Glomerular visceral epithelial cell (primary cell): ENCODE measurements at regions not wholly inside any gene's neighbourhood (a gene's known extent, or its start where the extent isn't known, plus 50 kb on each side); places are given as distances from the start of the nearest gene placed in this dataset.

Source experiments
- DNase-seq: peaks from one replicate; pipeline ENCODE4 v3.0.0-alpha.2; 2016; ENCODE audit errors: extremely low spot score

DNA sequence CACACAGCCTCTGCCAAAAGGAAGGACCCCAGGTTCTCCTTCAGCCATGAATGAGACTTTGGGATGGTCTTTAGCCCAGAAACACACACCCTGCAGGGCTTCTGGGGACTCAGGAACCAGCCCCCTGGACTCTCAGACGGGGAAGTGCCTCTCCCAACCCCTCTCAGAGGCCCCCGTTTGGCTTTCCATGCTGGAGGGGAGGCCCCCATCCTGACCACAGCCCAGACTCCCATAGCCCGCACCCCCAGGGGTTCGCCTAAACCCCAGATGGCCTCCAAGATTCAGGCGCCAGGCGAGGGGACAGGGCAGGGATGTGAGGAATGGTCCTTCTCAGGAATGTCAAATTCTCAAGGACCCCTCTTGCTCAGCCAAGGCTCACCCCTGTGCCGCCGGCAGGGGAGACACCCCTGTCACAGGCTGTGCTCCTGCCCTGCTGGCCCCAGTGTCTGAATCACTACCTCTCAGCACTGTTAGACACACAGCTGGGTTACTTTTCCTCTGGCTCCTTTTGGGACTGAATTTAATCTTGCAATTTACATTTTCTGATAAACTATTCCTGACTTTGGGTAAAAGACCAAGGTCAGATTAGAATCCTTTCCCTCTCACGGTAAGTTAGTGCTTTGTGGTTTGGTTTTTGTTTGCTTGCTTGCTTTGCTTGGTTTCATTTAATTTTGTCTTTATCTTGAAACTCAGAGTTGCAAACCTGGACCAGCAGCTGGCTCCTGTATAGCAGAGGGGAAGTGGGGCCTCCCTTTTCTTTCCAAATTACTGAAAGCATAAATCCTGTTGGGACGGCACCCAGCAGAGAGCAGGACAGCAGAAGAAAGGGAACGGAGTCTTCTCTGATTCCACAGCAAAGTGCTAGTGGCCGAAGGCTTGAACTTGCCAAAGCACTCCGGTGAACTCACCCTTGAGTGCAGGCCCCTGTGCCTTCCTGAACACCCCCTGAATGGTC, 198.9 kb upstream of the RAB6C start:
- no peak for DNase-seq

DNA sequence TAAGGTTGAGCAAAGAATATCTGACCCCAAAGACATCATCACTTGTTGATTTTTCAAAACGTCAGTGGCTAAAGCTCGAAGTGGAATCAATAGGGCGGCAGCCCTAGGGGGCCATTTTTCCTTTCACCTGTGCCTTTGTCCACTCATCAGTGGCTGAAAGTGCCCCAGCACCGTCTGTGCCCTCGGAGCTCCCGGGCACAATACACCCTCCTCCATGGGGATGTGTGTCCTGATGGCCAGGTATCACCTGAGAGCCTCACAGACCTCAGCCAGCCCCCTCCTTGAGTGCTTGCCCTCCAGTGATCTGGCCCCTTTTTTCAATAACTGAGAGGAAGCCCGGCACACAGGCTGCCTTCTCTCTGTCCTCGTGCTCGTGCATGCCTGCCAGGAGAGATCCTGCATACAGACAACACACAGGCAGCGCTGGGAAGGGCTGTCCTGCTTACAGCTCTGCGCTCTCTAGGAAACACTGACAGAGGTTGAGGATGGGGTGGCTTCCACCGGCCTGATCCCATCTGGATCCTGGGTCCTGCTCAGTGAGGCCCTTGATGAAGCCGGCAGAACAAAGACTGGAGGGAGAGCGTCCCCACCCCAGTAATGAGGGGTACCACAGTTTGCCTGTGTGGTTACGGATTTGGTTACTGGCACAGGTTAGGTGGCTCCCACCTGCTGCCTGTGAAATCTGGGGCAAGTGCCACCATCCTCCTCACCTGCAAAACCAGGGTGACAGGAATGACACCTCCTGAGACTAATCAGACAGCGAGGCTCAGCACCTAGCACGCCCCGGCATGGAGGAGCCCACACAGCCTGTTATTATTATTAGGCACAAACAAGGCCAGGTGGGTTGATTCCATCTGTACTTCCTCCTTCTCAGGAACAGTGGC, 197.5 kb upstream of the RAB6C start:
- no peak for DNase-seq

- no peak for DNase-seq
These were observed 196.9 kb upstream of the RAB6C start for GRCh38 chr2:129782633-129782990.

GRCh38 chr2:129784486-129784885, 195.0 kb upstream of the RAB6C start:
- DNase-seq = no peak

GRCh38 chr2:129791712-129792111, 187.8 kb upstream of the RAB6C start:
- DNase-seq = no peak

DNA sequence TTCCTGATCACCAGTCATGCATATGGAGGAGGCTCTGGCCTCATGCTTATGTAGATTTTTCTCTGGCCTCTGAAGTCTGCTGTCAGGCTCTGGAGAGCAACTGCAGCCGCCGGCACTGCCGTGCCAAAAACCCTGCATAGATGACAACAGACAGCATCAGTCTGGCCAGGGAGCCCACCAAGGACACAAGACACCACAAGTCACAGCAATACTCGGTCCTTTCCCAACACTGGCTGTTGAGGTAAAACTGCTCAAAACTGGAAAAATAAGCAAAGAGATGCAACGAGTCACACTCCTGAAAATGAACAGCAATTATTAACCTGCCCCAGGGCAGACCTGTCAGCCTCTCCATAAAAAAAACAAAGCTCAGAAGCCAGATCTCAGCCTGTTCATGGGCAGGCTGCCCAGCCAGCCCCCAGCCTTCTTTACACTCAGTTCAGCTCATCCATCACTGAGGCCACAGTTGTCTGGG, 186.0 kb upstream of the RAB6C start:
- DNase-seq = no peak

- DNase-seq = no peak
These were observed 185.3 kb upstream of the RAB6C start for GRCh38 chr2:129794116-129794515.

GRCh38 chr2:129794540-129794939, 184.9 kb upstream of the RAB6C start:
- no peak for DNase-seq

DNA sequence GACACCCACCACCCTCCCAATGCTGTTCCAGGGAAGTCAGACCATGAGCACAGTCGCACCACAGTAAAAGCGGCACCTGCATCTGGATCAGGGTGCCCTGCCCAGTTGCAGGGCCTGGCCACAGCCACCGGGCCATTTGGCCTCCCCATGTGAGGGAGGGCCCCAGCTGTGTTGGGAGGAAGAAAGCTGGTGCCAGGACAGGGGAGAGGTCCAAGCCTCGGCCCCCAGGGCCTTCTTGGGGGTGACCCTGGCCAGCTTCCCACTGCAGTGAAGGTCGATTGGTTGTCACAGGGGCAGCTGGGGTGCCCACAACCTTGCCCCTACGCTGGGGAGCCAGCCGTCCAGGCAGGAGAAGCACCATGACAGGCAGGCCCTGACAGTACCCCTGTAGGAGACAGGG, 183.2 kb upstream of the RAB6C start:
- DNase-seq = no peak

DNA sequence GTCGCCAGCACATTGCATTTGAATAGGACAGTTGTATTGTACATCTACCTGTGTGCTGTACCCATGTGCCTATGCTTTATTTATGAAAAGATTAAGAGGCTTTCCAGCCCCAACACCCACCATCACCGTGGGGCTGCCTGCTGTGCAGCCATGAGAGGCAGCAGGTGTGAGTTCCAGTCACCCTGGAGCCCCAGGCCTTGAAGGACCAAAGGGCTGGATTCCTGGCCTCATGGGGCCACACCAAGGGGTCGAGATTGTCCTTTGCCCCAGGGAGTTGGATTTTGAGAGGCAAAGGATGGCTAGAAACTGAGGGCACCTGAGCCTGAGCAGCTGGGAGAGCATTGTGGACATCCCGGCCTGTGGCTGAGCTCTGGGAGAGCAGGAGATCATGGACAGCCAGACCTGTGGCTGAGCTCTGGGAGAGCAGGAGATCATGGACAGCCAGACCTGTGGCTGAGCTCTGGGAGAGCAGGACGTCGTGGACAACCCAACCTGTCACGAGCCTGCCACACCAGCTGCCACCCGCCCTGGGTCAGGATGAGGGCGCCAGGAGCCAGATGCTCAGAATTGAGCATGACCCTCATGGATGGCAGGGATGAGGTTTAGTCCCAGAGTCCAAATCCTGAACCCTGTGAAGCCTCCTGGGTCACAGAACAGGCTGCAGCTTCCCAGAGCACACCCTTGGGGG, 182.5 kb upstream of the RAB6C start:
- no peak for DNase-seq

DNA sequence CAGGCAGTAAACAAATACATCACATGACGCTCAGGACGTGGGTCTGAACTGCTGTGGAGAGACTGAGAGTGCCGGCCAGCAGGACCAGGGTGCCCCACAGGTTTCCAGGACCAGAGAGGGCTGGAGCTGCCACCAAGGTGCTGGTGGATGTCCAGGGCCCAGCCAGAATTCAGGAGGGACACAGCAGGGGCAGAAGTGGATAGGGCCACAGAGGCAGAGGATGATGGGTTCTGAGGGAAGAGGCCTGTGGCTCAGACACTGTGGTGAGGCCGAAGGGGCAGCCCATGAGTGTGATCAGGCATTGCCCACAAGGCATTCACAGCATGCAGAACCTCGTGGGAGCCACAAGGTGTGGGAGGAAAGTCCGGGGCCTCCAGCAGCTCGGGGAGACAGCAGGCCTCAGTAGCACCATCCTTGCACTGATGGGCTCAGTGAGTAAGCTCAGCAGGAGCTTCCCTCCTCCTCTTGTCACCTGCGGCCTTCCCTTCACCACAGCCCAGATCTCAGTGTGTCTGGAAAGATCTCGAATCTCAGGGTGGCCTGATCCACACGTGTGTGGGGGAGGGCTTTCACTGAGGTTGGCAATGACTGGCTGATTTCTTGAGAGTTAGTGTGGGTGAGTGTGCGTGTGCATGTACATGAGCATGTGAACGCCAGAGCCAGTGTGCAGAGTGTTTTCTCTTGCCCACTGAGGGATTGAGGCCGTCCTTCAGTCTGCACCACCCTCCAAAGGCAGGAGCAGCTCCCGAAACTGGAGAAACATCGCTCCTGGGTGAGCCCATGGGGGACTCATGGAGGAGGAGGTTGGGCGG, 181.8 kb upstream of the RAB6C start:
- DNase-seq = no peak

DNA sequence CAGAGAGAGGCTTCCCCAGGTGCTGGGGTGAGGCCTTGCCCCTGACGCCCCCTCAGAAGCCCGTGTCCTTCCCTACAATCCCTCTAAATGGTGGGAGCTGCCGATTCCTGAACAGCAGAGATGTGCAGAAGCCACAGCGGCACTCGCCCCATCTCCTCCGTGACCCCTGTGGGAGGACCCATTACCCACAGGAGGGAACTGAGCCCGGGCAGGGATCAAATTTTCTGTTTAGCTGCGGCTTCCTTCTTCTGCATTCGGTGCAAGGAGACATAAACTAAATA, 181.2 kb upstream of the RAB6C start:
- no peak for DNase-seq

GRCh38 chr2:129798626-129799025, 180.8 kb upstream of the RAB6C start:
- DNase-seq = no peak

- no peak for DNase-seq
These were observed 180.2 kb upstream of the RAB6C start for GRCh38 chr2:129799036-129799958.

- no peak for DNase-seq
These were observed 179.2 kb upstream of the RAB6C start for GRCh38 chr2:129800285-129800684.

GRCh38 chr2:129800686-129801085, 178.8 kb upstream of the RAB6C start:
- DNase-seq = no peak

DNA sequence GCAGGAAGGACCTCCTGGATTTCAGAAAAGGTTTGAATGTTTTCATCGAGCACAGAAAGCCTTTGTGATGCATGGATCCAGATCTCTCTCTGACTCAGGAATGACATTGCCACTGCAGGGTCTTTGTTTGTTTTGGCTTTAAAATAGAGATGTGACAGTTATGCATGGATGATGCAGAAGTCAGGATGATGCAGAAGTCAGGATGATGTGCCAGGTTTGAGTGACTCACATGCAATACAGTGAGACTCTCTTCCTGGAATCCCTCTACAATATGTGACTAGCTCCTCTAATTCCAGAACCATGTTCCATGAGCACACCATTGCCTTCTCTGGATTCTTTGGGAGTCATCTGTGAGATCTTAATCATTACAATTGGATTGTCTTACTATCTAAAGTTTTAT, 177.9 kb upstream of the RAB6C start:
- DNase-seq = no peak

DNA sequence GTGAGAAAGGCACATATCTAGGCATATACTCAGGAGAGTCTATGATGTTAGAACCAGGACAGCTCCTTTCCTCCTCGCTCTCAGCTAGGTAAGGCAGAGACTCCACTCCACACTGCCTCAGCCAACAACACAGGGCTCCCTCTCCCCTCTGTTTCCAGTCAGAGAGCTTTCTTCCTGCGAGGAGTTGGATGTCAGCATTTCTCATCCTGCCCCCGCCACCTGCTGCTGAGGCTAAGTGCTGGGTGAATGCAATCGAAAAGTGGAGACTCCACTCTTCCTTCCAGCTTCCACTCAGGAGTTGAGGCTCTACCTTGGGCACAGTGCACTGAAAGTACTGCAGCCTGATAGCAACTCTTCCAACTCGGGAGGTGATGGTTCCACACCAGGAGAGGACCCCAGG, 177.2 kb upstream of the RAB6C start:
- DNase-seq = no peak

DNA sequence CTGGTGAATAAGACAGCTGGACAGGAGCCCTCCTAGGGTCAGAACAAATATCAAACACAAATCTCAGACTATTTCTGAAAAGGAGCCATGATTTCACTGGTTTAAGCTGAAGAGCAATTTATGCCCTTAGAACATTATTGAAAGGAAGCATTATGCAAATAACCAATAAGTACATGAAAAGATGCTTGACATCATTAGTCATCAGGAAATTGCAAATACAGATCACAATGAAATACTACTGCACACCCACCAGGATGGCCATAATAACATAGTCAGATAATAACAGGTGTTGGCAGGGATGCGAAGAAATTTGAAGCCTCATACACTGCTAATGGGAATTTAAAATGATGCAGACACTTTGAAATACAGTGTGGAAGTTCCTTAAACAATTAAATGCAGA, 176.4 kb upstream of the RAB6C start:
- no peak for DNase-seq

DNA sequence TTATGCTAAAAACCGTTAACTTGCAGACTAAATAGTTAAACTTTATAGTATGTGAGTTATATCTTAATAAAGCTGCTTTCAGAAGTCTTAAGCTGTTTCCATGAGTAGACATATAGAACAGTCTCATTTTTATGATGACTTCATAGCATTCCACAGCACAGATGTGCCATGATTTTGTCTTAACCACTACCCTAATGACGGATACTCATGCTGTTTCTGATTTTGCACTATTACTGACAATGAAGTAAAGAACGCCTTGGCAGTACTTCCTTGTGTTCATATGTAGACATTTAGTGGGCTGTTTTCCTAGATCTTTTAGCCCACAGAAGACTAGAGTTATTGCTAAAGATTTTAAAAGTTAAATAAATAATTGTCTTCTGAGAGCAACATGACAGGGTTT, 175.6 kb upstream of the RAB6C start:
- DNase-seq = no peak
